ENCODE measurements at regions not wholly inside any gene's neighbourhood (a gene's known extent, or its start where the extent isn't known, plus 50 kb on each side); places are given as distances from the start of the nearest gene placed in this dataset.

GRCh38 chr3:187973977-187974870, 179.7 kb upstream of the LPP start:
- H3K27me3 Mint-ChIP-seq (ENCODE audit: low read depth) = no peaks in the 10 kb centered on the region
- H3K27ac Mint-ChIP-seq = no peak overlapping the region
- DNase-seq (ENCODE audit: low spot score) = no peak
- H3K36me3 Mint-ChIP-seq = peaks cover 14% of the 10 kb centered on the region
- H3K4me1 Mint-ChIP-seq = peaks cover 9% of the 10 kb centered on the region
- CTCF ChIA-PET = interaction anchor here (0.7 kb wide), 1 partner anchor 234 kb away, joined by 6 read pairs; no protein-coding TSS in a partner anchor
- POLR2A ChIA-PET = no interaction called here
- ATAC-seq = no peak
- H3K9me3 Mint-ChIP-seq = peaks cover 20% of the 10 kb centered on the region
- no peak for TF ChIP-seq TCF7 (CRISPR knock-in tag; IDR thresholded peaks at IDR 0.05; ENCODE audit: low read depth)
- no peak for TF ChIP-seq ATF2 (CRISPR knock-in tag; IDR thresholded peaks at IDR 0.05; ENCODE audit: borderline replicate concordance, low read depth)
- TF ChIP-seq KAT7 (CRISPR knock-in tag; IDR thresholded peaks at IDR 0.05; ENCODE audit: borderline replicate concordance) = no peak
- no peak for TF ChIP-seq ZSCAN18 (CRISPR knock-in tag; IDR thresholded peaks at IDR 0.05)
- no peak for TF ChIP-seq FOXK1 (CRISPR knock-in tag; IDR thresholded peaks at IDR 0.05)
- TF ChIP-seq ETV6 (CRISPR knock-in tag; IDR thresholded peaks at IDR 0.05) = no peak
- no peak for TF ChIP-seq GTF2I (CRISPR knock-in tag; conservative IDR thresholded peaks at IDR 0.05)
- TF ChIP-seq, protein P1, sequence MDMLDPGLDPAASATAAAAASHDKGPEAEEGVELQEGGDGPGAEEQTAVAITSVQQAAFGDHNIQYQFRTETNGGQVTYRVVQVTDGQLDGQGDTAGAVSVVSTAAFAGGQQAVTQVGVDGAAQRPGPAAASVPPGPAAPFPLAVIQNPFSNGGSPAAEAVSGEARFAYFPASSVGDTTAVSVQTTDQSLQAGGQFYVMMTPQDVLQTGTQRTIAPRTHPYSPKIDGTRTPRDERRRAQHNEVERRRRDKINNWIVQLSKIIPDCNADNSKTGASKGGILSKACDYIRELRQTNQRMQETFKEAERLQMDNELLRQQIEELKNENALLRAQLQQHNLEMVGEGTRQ (CRISPR knock-in tag; IDR thresholded peaks at IDR 0.05) = no peak
- TF ChIP-seq FOXJ3 (CRISPR knock-in tag; IDR thresholded peaks at IDR 0.05; ENCODE audit: borderline replicate concordance) = no peak
- no peak for TF ChIP-seq ZNF263 (CRISPR knock-in tag; IDR thresholded peaks at IDR 0.05; ENCODE audit: low read depth)
- TF ChIP-seq ZNF317 (CRISPR knock-in tag; IDR thresholded peaks at IDR 0.05; ENCODE audit: borderline replicate concordance, low read depth) = no peak
- TF ChIP-seq, protein P2, sequence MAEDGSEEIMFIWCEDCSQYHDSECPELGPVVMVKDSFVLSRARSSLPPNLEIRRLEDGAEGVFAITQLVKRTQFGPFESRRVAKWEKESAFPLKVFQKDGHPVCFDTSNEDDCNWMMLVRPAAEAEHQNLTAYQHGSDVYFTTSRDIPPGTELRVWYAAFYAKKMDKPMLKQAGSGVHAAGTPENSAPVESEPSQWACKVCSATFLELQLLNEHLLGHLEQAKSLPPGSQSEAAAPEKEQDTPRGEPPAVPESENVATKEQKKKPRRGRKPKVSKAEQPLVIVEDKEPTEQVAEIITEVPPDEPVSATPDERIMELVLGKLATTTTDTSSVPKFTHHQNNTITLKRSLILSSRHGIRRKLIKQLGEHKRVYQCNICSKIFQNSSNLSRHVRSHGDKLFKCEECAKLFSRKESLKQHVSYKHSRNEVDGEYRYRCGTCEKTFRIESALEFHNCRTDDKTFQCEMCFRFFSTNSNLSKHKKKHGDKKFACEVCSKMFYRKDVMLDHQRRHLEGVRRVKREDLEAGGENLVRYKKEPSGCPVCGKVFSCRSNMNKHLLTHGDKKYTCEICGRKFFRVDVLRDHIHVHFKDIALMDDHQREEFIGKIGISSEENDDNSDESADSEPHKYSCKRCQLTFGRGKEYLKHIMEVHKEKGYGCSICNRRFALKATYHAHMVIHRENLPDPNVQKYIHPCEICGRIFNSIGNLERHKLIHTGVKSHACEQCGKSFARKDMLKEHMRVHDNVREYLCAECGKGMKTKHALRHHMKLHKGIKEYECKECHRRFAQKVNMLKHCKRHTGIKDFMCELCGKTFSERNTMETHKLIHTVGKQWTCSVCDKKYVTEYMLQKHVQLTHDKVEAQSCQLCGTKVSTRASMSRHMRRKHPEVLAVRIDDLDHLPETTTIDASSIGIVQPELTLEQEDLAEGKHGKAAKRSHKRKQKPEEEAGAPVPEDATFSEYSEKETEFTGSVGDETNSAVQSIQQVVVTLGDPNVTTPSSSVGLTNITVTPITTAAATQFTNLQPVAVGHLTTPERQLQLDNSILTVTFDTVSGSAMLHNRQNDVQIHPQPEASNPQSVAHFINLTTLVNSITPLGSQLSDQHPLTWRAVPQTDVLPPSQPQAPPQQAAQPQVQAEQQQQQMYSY (CRISPR knock-in tag; IDR thresholded peaks at IDR 0.05) = no peak
- no peak for TF ChIP-seq SMAD3 (CRISPR knock-in tag; IDR thresholded peaks at IDR 0.05; ENCODE audit: borderline replicate concordance)
- TF ChIP-seq, protein P3, sequence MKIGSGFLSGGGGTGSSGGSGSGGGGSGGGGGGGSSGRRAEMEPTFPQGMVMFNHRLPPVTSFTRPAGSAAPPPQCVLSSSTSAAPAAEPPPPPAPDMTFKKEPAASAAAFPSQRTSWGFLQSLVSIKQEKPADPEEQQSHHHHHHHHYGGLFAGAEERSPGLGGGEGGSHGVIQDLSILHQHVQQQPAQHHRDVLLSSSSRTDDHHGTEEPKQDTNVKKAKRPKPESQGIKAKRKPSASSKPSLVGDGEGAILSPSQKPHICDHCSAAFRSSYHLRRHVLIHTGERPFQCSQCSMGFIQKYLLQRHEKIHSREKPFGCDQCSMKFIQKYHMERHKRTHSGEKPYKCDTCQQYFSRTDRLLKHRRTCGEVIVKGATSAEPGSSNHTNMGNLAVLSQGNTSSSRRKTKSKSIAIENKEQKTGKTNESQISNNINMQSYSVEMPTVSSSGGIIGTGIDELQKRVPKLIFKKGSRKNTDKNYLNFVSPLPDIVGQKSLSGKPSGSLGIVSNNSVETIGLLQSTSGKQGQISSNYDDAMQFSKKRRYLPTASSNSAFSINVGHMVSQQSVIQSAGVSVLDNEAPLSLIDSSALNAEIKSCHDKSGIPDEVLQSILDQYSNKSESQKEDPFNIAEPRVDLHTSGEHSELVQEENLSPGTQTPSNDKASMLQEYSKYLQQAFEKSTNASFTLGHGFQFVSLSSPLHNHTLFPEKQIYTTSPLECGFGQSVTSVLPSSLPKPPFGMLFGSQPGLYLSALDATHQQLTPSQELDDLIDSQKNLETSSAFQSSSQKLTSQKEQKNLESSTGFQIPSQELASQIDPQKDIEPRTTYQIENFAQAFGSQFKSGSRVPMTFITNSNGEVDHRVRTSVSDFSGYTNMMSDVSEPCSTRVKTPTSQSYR (CRISPR knock-in tag; IDR thresholded peaks at IDR 0.05) = no peak
- no peak overlapping the region for H3K4me3 Mint-ChIP-seq

Data from WTC11 (cell line).